GM12878 (cell line): ENCODE measurements at regions not wholly inside any gene's neighbourhood (a gene's known extent, or its start where the extent isn't known, plus 50 kb on each side); places are given as distances from the start of the nearest gene placed in this dataset.

Experiments used
- CEBPB ChIP-seq, 2 experiments: fragments of 150-350 bp in 1 of 2; IDR thresholded peaks; 2 replicates each; pipeline ENCODE4 v1.6.1; 2012 to 2014; ENCODE audit warnings: low read depth in 2 of 2, low read length in 2 of 2, borderline replicate concordance in 1 of 2, inconsistent platforms in 1 of 2
- GATAD2B ChIP-seq: fragments of 450-650 bp; conservative IDR thresholded peaks from 2 replicates; pipeline ENCODE4 v1.6.1; 2017; ENCODE audit warnings: low read depth, mild to moderate bottlenecking, moderate library complexity
- PML ChIP-seq: IDR thresholded peaks from 2 replicates; pipeline ENCODE4 v1.6.1; 2012; ENCODE audit warnings: low read length, inconsistent platforms
- TF ChIP-seq, protein P1 (sequence below), 3 experiments: IDR thresholded peaks in 2 of 3; conservative IDR thresholded peaks in 1 of 3; 2 replicates each; pipeline ENCODE4 v1.5.1; 2011; ENCODE audit warnings: low read depth in 3 of 3, low read length in 3 of 3, mild to moderate bottlenecking in 3 of 3, control low read depth in 2 of 3, moderate library complexity in 2 of 3, inconsistent platforms in 1 of 3, mixed read lengths in 1 of 3; ENCODE audit not compliant: control insufficient read depth in 2 of 3, insufficient read depth in 1 of 3; ENCODE audit errors: extremely low read depth in 1 of 3
- TF ChIP-seq, protein P2 (sequence below): fragments of 450-650 bp; IDR thresholded peaks from 2 replicates; pipeline ENCODE4 v1.6.1; 2016; ENCODE audit warnings: mild to moderate bottlenecking

DNA sequence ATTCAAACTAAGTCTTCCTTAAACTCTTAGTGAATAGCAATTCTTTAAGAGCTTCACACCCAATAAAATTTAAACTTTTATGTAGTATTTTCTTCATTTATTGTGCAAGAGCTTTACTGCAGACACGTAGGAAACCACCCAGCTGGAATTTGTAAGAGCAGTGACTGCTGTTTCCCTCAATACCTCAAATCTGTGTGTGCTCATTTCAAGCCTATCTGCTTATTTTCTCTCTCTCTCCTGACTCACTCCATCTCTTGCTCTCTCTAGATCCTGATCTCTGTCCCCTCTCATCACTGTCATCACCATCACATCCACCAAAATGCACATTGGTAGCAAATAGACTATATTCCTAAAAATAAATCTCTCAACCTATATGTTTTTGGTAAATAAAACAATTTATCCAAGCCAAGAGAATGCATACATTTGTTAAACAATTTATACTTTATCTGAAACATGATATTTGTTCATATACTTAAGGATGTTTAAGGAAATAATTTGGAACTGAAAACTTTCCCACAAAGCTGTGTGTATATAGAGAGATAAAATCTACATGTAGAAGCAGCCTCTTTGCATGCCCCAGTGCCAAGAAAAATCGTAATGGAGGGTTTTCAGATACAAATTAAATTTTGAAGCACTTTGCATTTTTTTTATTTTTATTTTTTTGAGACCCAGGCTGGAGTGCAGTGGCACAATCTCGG, 273.0 kb downstream of the TFAP2A start:
- TF ChIP-seq, protein P1, sequence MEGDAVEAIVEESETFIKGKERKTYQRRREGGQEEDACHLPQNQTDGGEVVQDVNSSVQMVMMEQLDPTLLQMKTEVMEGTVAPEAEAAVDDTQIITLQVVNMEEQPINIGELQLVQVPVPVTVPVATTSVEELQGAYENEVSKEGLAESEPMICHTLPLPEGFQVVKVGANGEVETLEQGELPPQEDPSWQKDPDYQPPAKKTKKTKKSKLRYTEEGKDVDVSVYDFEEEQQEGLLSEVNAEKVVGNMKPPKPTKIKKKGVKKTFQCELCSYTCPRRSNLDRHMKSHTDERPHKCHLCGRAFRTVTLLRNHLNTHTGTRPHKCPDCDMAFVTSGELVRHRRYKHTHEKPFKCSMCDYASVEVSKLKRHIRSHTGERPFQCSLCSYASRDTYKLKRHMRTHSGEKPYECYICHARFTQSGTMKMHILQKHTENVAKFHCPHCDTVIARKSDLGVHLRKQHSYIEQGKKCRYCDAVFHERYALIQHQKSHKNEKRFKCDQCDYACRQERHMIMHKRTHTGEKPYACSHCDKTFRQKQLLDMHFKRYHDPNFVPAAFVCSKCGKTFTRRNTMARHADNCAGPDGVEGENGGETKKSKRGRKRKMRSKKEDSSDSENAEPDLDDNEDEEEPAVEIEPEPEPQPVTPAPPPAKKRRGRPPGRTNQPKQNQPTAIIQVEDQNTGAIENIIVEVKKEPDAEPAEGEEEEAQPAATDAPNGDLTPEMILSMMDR (IDR thresholded peaks at IDR 0.05 in 2 of 3, conservative IDR thresholded peaks at IDR 0.05 in 1 of 3; ENCODE audit: control insufficient read depth in 2 of 3, extremely low read depth in 1 of 3, insufficient read depth in 1 of 3, low read depth in 3 of 3, low read length in 3 of 3) = no peak
- TF ChIP-seq GATAD2B (no peak), PML (no peak), CEBPB (IDR thresholded peaks at IDR 0.05; ENCODE audit: borderline replicate concordance in 1 of 2, low read depth in 2 of 2, low read length in 2 of 2) (no peak)
- TF ChIP-seq, protein P2, sequence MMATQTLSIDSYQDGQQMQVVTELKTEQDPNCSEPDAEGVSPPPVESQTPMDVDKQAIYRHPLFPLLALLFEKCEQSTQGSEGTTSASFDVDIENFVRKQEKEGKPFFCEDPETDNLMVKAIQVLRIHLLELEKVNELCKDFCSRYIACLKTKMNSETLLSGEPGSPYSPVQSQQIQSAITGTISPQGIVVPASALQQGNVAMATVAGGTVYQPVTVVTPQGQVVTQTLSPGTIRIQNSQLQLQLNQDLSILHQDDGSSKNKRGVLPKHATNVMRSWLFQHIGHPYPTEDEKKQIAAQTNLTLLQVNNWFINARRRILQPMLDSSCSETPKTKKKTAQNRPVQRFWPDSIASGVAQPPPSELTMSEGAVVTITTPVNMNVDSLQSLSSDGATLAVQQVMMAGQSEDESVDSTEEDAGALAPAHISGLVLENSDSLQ = no peak
